NB4 (cell line): ENCODE measurements at regions not wholly inside any gene's neighbourhood (a gene's known extent, or its start where the extent isn't known, plus 50 kb on each side); places are given as distances from the start of the nearest gene placed in this dataset.

Source experiments
- CTCF ChIP-seq: IDR thresholded peaks from one replicate; pipeline ENCODE4 v1.5.1; 2012; ENCODE audit warnings: low read depth, low read length
- MAX ChIP-seq: IDR thresholded peaks from 2 replicates; pipeline ENCODE4 v1.6.1; 2011; ENCODE audit warnings: low read depth, low read length
- MYC ChIP-seq: IDR thresholded peaks from 2 replicates; pipeline ENCODE4 v1.6.1; 2011; ENCODE audit warnings: low read depth, low read length
- POLR2A ChIP-seq: IDR thresholded peaks from 2 replicates; pipeline ENCODE4 v1.6.1; 2011; ENCODE audit warnings: mild to moderate bottlenecking; ENCODE audit not compliant: insufficient read length; ENCODE audit errors: extremely low read depth

GRCh38 chr12:9340422-9341259 lies 132.4 kb upstream of the PZP start:
- TF ChIP-seq CTCF, result no peak
- no peak for TF ChIP-seq MAX
- no peak for TF ChIP-seq POLR2A
- TF ChIP-seq MYC, result no peak
